Calu3 (cell line): ENCODE measurements at regions not wholly inside any gene's neighbourhood (a gene's known extent, or its start where the extent isn't known, plus 50 kb on each side); places are given as distances from the start of the nearest gene placed in this dataset.

Experiments used
- BruUV-seq: library from RNA; stranded (reverse); fragments of 400-500 nt; replicated peaks from 2 replicates; lab custom pipeline; 2021; lab: Mats Ljungman, UMichigan
- CTCF ChIA-PET: fragments of 300-600 bp; sonication (Branson Sonifier 250); formaldehyde crosslinking; loops from one replicate; lab custom pipeline; 2022; ENCODE audit warnings: antibody characterized with exemption; lab: Charles Lee
- DNase-seq: peaks from one replicate; pipeline ENCODE4 v3.0.0; 2022
- H3K27ac Mint-ChIP-seq: one replicate; pipeline ENCODE4 v1.8.0; 2022; ENCODE audit warnings: mixed read lengths; ENCODE audit not compliant: unreplicated experiment
- H3K27me3 Mint-ChIP-seq: one replicate; pipeline ENCODE4 v1.8.0; 2022; ENCODE audit warnings: mixed read lengths; ENCODE audit not compliant: unreplicated experiment
- H3K36me3 Mint-ChIP-seq: one replicate; pipeline ENCODE4 v1.8.0; 2022; ENCODE audit warnings: mild to moderate bottlenecking, moderate library complexity, mixed read lengths; ENCODE audit not compliant: insufficient read depth, unreplicated experiment
- H3K4me1 Mint-ChIP-seq: one replicate; pipeline ENCODE4 v1.8.0; 2022; ENCODE audit warnings: mild to moderate bottlenecking, low read depth, mixed read lengths; ENCODE audit not compliant: unreplicated experiment
- H3K4me3 Mint-ChIP-seq: one replicate; pipeline ENCODE4 v1.8.0; 2022; ENCODE audit warnings: mild to moderate bottlenecking, low read depth, moderate library complexity, mixed read lengths; ENCODE audit not compliant: unreplicated experiment
- H3K9me3 Mint-ChIP-seq: one replicate; pipeline ENCODE4 v1.8.0; 2022; ENCODE audit warnings: low read depth, mixed read lengths; ENCODE audit not compliant: unreplicated experiment
- CTCF ChIP-seq: fragments of 200-600 bp; IDR thresholded peaks from one replicate; pipeline ENCODE4 v1.8.0; 2022; ENCODE audit warnings: antibody characterized with exemption; ENCODE audit not compliant: unreplicated experiment
- intact Hi-C: fragments of 100-400 bp; cut with micrococcal nuclease; formaldehyde crosslinking; loops from one replicate; pipeline ENCODE4 v1.10.0; 2022; ENCODE audit not compliant: unreplicated experiment

- H3K36me3 Mint-ChIP-seq: peaks cover 4% of the 10 kb centered on the region
- CTCF ChIA-PET: no interaction called here
- BruUV-seq: no TSS peak
- no peak overlapping the region for H3K27ac Mint-ChIP-seq
- no peak overlapping the region for H3K4me3 Mint-ChIP-seq
- peaks cover 16% of the 10 kb centered on the region for H3K4me1 Mint-ChIP-seq
- no peak for TF ChIP-seq CTCF
- intact Hi-C loops: no loop called here
- no peak for DNase-seq
- H3K27me3 Mint-ChIP-seq: peaks cover 67% of the 10 kb centered on the region
- H3K9me3 Mint-ChIP-seq: no peaks in the 10 kb centered on the region
These were observed 133.0 kb downstream of the KIF26A start for GRCh38 chr14:104271391-104271790.

DNA sequence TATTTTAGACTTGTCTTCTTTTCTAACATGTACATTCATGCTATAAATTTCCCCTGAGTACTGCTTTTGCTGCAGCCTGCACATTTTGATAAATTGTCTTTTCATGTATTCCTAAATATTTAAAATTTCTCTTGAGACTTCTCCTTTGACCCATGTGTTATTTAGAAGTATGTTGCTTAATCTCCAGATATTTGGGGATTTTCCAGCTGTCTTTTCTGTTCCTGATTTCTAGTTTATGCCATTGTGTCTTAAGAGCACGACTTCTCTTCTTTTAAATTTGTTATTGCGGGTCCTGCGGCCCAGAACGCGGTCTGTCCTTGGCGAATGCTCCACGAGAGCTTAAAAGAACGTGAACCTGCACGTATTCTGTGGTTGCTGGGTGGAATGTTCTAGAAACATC is 136.4 kb downstream of the KIF26A start:
- peaks cover 23% of the 10 kb centered on the region for H3K4me1 Mint-ChIP-seq
- H3K27ac Mint-ChIP-seq: no peak overlapping the region
- CTCF ChIA-PET: no interaction called here
- H3K36me3 Mint-ChIP-seq: peaks cover 4% of the 10 kb centered on the region
- H3K9me3 Mint-ChIP-seq: no peaks in the 10 kb centered on the region
- TF ChIP-seq CTCF: no peak
- BruUV-seq: no TSS peak
- peaks cover 88% of the 10 kb centered on the region for H3K27me3 Mint-ChIP-seq
- intact Hi-C loops: no loop called here
- no peak for DNase-seq
- H3K4me3 Mint-ChIP-seq: no peak overlapping the region

DNA sequence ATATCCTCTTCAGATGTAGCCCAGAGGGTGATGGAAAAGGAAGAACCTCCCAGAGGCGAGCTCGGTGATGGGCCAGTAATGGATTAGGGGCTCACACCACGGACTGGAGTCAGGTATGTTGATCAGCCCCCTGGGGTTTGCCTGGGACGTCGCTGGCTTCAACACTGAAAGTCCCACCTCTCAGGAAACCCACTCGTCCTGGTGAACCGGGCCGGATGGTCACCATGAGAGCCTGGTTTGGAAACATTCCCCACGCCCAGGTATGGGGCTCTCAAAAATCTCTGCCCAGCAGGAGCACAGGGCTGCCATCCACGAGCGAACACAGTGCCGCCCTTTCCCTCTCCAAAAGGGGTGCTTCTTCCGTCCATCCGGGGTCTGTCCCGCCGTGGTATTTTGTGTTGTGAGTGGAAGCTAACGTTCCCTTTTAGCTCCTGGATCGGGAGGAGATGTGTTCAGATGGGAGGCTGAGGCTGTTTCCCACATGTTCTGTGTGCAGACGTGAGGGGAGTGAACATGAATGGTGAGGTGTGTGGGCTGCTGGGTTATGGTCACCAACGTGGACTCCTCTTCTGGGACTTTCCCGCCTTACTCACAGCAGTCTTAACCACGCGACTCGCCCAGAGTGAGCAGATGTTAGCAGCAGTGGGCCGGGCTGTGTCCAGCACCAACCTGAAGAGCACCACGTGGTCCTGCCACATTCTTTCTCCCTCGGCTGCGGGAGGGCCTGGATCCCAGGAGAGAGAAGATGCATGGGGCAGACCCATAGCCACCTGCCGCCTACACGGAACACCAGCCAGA is 139.2 kb downstream of the KIF26A start:
- Mint-ChIP-seq H3K4me1 (peaks cover 23% of the 10 kb centered on the region), H3K9me3 (no peaks in the 10 kb centered on the region), H3K27ac (no peak overlapping the region), H3K27me3 (peaks cover 100% of the 10 kb centered on the region), H3K4me3 (no peak overlapping the region), H3K36me3 (peaks cover 4% of the 10 kb centered on the region)
- TF ChIP-seq CTCF: no peak
- no peak for DNase-seq
- CTCF ChIA-PET: no interaction called here
- BruUV-seq: no TSS peak
- intact Hi-C loops: no loop called here

- H3K36me3 Mint-ChIP-seq: peaks cover 4% of the 10 kb centered on the region
- BruUV-seq: no TSS peak
- TF ChIP-seq CTCF: no peak
- peaks cover 100% of the 10 kb centered on the region for H3K27me3 Mint-ChIP-seq
- intact Hi-C loops: no loop called here
- H3K4me1 Mint-ChIP-seq: peaks cover 23% of the 10 kb centered on the region
- no peaks in the 10 kb centered on the region for H3K9me3 Mint-ChIP-seq
- no peak overlapping the region for H3K4me3 Mint-ChIP-seq
- DNase-seq: no peak
- CTCF ChIA-PET: no interaction called here
- no peak overlapping the region for H3K27ac Mint-ChIP-seq
These were observed 139.8 kb downstream of the KIF26A start for GRCh38 chr14:104278214-104278534.
